Transverse colon (tissue), 3 donors: ENCODE measurements at regions not wholly inside any gene's neighbourhood (a gene's known extent, or its start where the extent isn't known, plus 50 kb on each side); places are given as distances from the start of the nearest gene placed in this dataset.

ENCODE experiments used
- EP300 ChIP-seq: sonication (generic); formaldehyde crosslinking; IDR thresholded peaks from one replicate; pipeline ENCODE4 v1.6.1; 2017; ENCODE audit warnings: antibody characterized with exemption, low read depth
- TF ChIP-seq, protein P1 (sequence below), 5 experiments: fragments of 200-600 bp in 3 of 5; fragments of 450-650 bp in 2 of 5; sonication (generic) in 3 of 5; IDR thresholded peaks; 1 replicate in 2 of 5; 2 replicates in 3 of 5; pipeline ENCODE4 v1.5.1; 2016 to 2017; ENCODE audit warnings: antibody characterized with exemption in 5 of 5, inconsistent platforms in 3 of 5, mild to moderate bottlenecking in 2 of 5, moderate library complexity in 1 of 5

DNA sequence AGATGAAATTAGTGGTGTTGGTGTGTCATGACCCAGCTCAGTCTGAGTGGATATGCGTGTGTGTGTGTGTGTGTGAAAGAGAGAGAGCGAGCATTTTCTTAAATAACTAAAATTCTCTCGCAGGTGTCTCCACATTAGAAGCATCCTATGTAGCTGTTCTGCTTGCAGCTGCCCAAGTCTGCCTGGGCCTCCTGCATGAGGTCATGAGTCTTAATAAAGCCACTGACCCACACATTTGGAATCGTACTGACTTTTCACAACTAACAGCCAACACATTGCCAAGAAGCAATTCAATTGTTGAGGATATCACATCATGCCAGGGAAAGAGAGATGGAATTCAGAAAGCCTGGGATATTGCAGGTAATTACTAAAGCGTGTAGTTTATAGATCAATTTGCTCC, 238.2 kb upstream of the AJAP1 start:
- TF ChIP-seq, protein P1, sequence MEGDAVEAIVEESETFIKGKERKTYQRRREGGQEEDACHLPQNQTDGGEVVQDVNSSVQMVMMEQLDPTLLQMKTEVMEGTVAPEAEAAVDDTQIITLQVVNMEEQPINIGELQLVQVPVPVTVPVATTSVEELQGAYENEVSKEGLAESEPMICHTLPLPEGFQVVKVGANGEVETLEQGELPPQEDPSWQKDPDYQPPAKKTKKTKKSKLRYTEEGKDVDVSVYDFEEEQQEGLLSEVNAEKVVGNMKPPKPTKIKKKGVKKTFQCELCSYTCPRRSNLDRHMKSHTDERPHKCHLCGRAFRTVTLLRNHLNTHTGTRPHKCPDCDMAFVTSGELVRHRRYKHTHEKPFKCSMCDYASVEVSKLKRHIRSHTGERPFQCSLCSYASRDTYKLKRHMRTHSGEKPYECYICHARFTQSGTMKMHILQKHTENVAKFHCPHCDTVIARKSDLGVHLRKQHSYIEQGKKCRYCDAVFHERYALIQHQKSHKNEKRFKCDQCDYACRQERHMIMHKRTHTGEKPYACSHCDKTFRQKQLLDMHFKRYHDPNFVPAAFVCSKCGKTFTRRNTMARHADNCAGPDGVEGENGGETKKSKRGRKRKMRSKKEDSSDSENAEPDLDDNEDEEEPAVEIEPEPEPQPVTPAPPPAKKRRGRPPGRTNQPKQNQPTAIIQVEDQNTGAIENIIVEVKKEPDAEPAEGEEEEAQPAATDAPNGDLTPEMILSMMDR (IDR thresholded peaks at IDR 0.05): no peak
- TF ChIP-seq EP300: no peak
